H9 (cell line): ENCODE measurements at regions not wholly inside any gene's neighbourhood (a gene's known extent, or its start where the extent isn't known, plus 50 kb on each side); places are given as distances from the start of the nearest gene placed in this dataset.

ENCODE experiments used
- DNase-seq: peaks from one replicate; pipeline ENCODE4 v3.0.0-alpha.2; 2017
- H2AFZ ChIP-seq: one replicate; pipeline ENCODE4 v1.6.1; 2013; ENCODE audit warnings: mild to moderate bottlenecking, low read length, control low read depth, moderate library complexity
- H2AK5ac ChIP-seq: 2 replicates; pipeline ENCODE4 v1.6.1; 2013; ENCODE audit warnings: low read length, control low read depth, mixed read lengths; ENCODE audit not compliant: insufficient read length
- H2BK120ac ChIP-seq: one replicate; pipeline ENCODE4 v1.6.1; 2013; ENCODE audit warnings: low read depth, mild to moderate bottlenecking, low read length, control low read depth, inconsistent platforms; ENCODE audit not compliant: poor library complexity, severe bottlenecking
- H2BK12ac ChIP-seq: 2 replicates; pipeline ENCODE4 v1.6.1; 2013; ENCODE audit warnings: low read length, control low read depth, mixed read lengths, low read depth; ENCODE audit not compliant: insufficient read length
- H2BK15ac ChIP-seq: 2 replicates; pipeline ENCODE4 v1.6.1; 2013; ENCODE audit warnings: low read depth, low read length, control low read depth
- H2BK20ac ChIP-seq: one replicate; pipeline ENCODE4 v1.6.1; 2013; ENCODE audit warnings: low read depth, mild to moderate bottlenecking, low read length, control low read depth, inconsistent platforms; ENCODE audit not compliant: poor library complexity, severe bottlenecking
- H2BK5ac ChIP-seq: 2 replicates; pipeline ENCODE4 v1.6.1; 2013; ENCODE audit warnings: low read length, control low read depth, mixed read lengths; ENCODE audit not compliant: insufficient read length
- H3K14ac ChIP-seq: 2 replicates; pipeline ENCODE4 v1.6.1; 2013; ENCODE audit warnings: low read length, control low read depth; ENCODE audit not compliant: insufficient read depth
- H3K18ac ChIP-seq: 2 replicates; pipeline ENCODE4 v1.6.1; 2013; ENCODE audit warnings: low read depth, mild to moderate bottlenecking, mixed read lengths, low read length, control low read depth; ENCODE audit not compliant: insufficient read length
- H3K23ac ChIP-seq: 2 replicates; pipeline ENCODE4 v1.6.1; 2013; ENCODE audit warnings: low read length, control low read depth, mixed read lengths, low read depth; ENCODE audit not compliant: insufficient read length
- H3K23me2 ChIP-seq: 2 replicates; pipeline ENCODE4 v1.6.1; 2013; ENCODE audit warnings: low read depth, mild to moderate bottlenecking, mixed read lengths, low read length, control low read depth; ENCODE audit not compliant: insufficient read length, poor library complexity, severe bottlenecking
- H3K27ac ChIP-seq: 2 replicates; pipeline ENCODE4 v1.5.1; 2013; ENCODE audit warnings: low read length, control low read depth, mixed read lengths, low read depth; ENCODE audit not compliant: insufficient read length
- H3K27me3 ChIP-seq: 2 replicates; pipeline ENCODE4 v1.6.1; 2013; ENCODE audit warnings: low read length, control low read depth, inconsistent platforms; ENCODE audit not compliant: insufficient read depth
- H3K4ac ChIP-seq: 2 replicates; pipeline ENCODE4 v1.6.1; 2013; ENCODE audit warnings: low read depth, mild to moderate bottlenecking, control low read depth, inconsistent platforms, low read length, moderate library complexity
- H3K4me1 ChIP-seq: 2 replicates; pipeline ENCODE4 v1.6.1; 2013; ENCODE audit warnings: low read length, control low read depth, inconsistent platforms; ENCODE audit not compliant: insufficient read depth
- H3K4me2 ChIP-seq: 2 replicates; pipeline ENCODE4 v1.6.1; 2013; ENCODE audit warnings: low read length, control low read depth, mixed read lengths; ENCODE audit not compliant: insufficient read length, insufficient read depth
- H3K56ac ChIP-seq: 2 replicates; pipeline ENCODE4 v1.6.1; 2013; ENCODE audit warnings: low read depth, mild to moderate bottlenecking, mixed read lengths, low read length, control low read depth; ENCODE audit not compliant: insufficient read length
- H3K79me1 ChIP-seq: 2 replicates; pipeline ENCODE4 v1.6.1; 2013; ENCODE audit warnings: low read depth, mild to moderate bottlenecking, moderate library complexity, low read length, control low read depth, inconsistent platforms; ENCODE audit not compliant: insufficient read depth, poor library complexity, severe bottlenecking
- H3K79me2 ChIP-seq: 2 replicates; pipeline ENCODE4 v1.6.1; 2013; ENCODE audit warnings: low read length, control low read depth, inconsistent platforms; ENCODE audit not compliant: insufficient read depth
- H3K9ac ChIP-seq: 2 replicates; pipeline ENCODE4 v1.6.1; 2013; ENCODE audit warnings: low read length, control low read depth, mixed read lengths; ENCODE audit not compliant: insufficient read length; ENCODE audit errors: extremely low read depth
- H3K9me3 ChIP-seq: one replicate; pipeline ENCODE4 v1.6.1; 2013; ENCODE audit warnings: low read depth, low read length, inconsistent platforms; ENCODE audit not compliant: control insufficient read depth
- H3T11ph ChIP-seq: one replicate; pipeline ENCODE4 v1.6.1; 2013; ENCODE audit warnings: mild to moderate bottlenecking, low read length, control low read depth, inconsistent platforms
- H4K20me1 ChIP-seq: one replicate; pipeline ENCODE4 v1.6.1; 2013; ENCODE audit not compliant: control insufficient read depth, insufficient read length, insufficient read depth
- H4K5ac ChIP-seq: 2 replicates; pipeline ENCODE4 v1.6.1; 2013; ENCODE audit warnings: low read depth, mild to moderate bottlenecking, mixed read lengths, low read length, control low read depth; ENCODE audit not compliant: insufficient read length
- H4K8ac ChIP-seq: replicated peaks from 2 replicates; pipeline ENCODE4 v1.6.1; 2013; ENCODE audit warnings: low read length, control low read depth, mixed read lengths, low read depth; ENCODE audit not compliant: insufficient read length
- H4K91ac ChIP-seq: 2 replicates; pipeline ENCODE4 v1.6.1; 2013; ENCODE audit warnings: low read depth, mild to moderate bottlenecking, moderate library complexity, mixed read lengths, low read length, control low read depth; ENCODE audit not compliant: insufficient read length
- H3K27ac Mint-ChIP-seq, 3 experiments: 2 replicates in 2 of 3; 3 replicates in 1 of 3; pipeline ENCODE4 v1.8.0; 2020 to 2021; ENCODE audit warnings: mixed read lengths in 3 of 3, mild to moderate bottlenecking in 1 of 3, moderate library complexity in 1 of 3
- H3K27me3 Mint-ChIP-seq: 2 replicates; pipeline ENCODE4 v1.8.0; 2021; ENCODE audit warnings: low read depth, mild to moderate bottlenecking, moderate library complexity, mixed read lengths
- H3K36me3 Mint-ChIP-seq, 3 experiments: 2 replicates in 2 of 3; 3 replicates in 1 of 3; pipeline ENCODE4 v1.8.0; 2020 to 2021; ENCODE audit warnings: low read depth in 3 of 3, mixed read lengths in 3 of 3; ENCODE audit not compliant: insufficient read depth in 1 of 3
- H3K4me1 Mint-ChIP-seq, 2 experiments: 2 replicates each; pipeline ENCODE4 v1.8.0; 2020; ENCODE audit warnings: mixed read lengths in 2 of 2
- H3K4me3 Mint-ChIP-seq, 2 experiments: 2 replicates in 1 of 2; 3 replicates in 1 of 2; pipeline ENCODE4 v1.8.0; 2020 to 2021; ENCODE audit warnings: mild to moderate bottlenecking in 2 of 2, mixed read lengths in 2 of 2, moderate library complexity in 1 of 2
- H3K9me3 Mint-ChIP-seq, 2 experiments: 2 replicates in 1 of 2; 3 replicates in 1 of 2; pipeline ENCODE4 v1.8.0; 2020; ENCODE audit warnings: mild to moderate bottlenecking in 2 of 2, mixed read lengths in 2 of 2, moderate library complexity in 1 of 2
- WGBS: extraction: QIAGEN DNeasy Blood & Tissue Kit; methylation state at CpG from one replicate; pipeline ENCODE4 v1.1.7; 2013; ENCODE audit warnings: missing lambda C conversion rate, low lambda C conversion rate, mixed read lengths; ENCODE audit not compliant: insufficient read length; ENCODE audit errors: extremely low coverage; 5-methylcytosine and 5-hydroxymethylcytosine counted together
- TF ChIP-seq, protein P1 (sequence below): fragments of 200-600 bp; sonication (generic); conservative IDR thresholded peaks from 3 replicates; pipeline ENCODE4 v1.8.0; 2021; ENCODE audit warnings: antibody characterized with exemption, mild to moderate bottlenecking

- H3K56ac ChIP-seq: no peak overlapping the region
- H2BK120ac ChIP-seq: no peak overlapping the region
- Mint-ChIP-seq H3K36me3 (no peaks in the 10 kb centered on the region), H3K4me1 (no peaks in the 10 kb centered on the region), H3K27me3 (peaks cover 5% of the 10 kb centered on the region; the same call in 1 of the 2 replicates), H3K4me3 (no peak overlapping the region), H3K27ac (0 out of 7 replicates have a peak overlapping the region, but pooled peaks of 1 of the 3 experiments have one; percentile 8), H3K9me3 (no peaks in the 10 kb centered on the region; a peak in 1 of 5 replicates)
- no peak overlapping the region for H3K4ac ChIP-seq
- no peaks in the 10 kb centered on the region for H3K79me1 ChIP-seq
- no peak overlapping the region for H2AK5ac ChIP-seq
- no peak overlapping the region for H3K23ac ChIP-seq
- H3K9me3 ChIP-seq: no peaks in the 10 kb centered on the region
- no peak overlapping the region for H2AFZ ChIP-seq
- H3K18ac ChIP-seq: no peak overlapping the region
- H3K4me1 ChIP-seq: no peaks in the 10 kb centered on the region
- no peak overlapping the region for H2BK20ac ChIP-seq
- no peaks in the 10 kb centered on the region for H3K23me2 ChIP-seq
- H3K4me2 ChIP-seq: no peak overlapping the region
- H3K79me2 ChIP-seq: no peaks in the 10 kb centered on the region
- no peak overlapping the region for H4K8ac ChIP-seq
- H4K20me1 ChIP-seq: no peaks in the 10 kb centered on the region
- H4K5ac ChIP-seq: no peak overlapping the region
- H3T11ph ChIP-seq: no peak overlapping the region
- H3K27me3 ChIP-seq: no peaks in the 10 kb centered on the region
- H2BK5ac ChIP-seq: no peak overlapping the region
- TF ChIP-seq, protein P1, sequence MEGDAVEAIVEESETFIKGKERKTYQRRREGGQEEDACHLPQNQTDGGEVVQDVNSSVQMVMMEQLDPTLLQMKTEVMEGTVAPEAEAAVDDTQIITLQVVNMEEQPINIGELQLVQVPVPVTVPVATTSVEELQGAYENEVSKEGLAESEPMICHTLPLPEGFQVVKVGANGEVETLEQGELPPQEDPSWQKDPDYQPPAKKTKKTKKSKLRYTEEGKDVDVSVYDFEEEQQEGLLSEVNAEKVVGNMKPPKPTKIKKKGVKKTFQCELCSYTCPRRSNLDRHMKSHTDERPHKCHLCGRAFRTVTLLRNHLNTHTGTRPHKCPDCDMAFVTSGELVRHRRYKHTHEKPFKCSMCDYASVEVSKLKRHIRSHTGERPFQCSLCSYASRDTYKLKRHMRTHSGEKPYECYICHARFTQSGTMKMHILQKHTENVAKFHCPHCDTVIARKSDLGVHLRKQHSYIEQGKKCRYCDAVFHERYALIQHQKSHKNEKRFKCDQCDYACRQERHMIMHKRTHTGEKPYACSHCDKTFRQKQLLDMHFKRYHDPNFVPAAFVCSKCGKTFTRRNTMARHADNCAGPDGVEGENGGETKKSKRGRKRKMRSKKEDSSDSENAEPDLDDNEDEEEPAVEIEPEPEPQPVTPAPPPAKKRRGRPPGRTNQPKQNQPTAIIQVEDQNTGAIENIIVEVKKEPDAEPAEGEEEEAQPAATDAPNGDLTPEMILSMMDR: no peak
- no peak overlapping the region for H3K9ac ChIP-seq
- H2BK15ac ChIP-seq: no peak overlapping the region
- whole genome bisulfite sequencing: no CpG with 5 or more reads among the region's 2 CpGs
- H4K91ac ChIP-seq: no peak overlapping the region
- no peak overlapping the region for H3K27ac ChIP-seq
- DNase-seq: no peak
- no peak overlapping the region for H2BK12ac ChIP-seq
- H3K14ac ChIP-seq: no peak overlapping the region
Measured at GRCh38 chr3:139870000-139870675, 64.8 kb upstream of the CLSTN2 start.
